ENCODE measurements at regions not wholly inside any gene's neighbourhood (a gene's known extent, or its start where the extent isn't known, plus 50 kb on each side); places are given as distances from the start of the nearest gene placed in this dataset.

DNA sequence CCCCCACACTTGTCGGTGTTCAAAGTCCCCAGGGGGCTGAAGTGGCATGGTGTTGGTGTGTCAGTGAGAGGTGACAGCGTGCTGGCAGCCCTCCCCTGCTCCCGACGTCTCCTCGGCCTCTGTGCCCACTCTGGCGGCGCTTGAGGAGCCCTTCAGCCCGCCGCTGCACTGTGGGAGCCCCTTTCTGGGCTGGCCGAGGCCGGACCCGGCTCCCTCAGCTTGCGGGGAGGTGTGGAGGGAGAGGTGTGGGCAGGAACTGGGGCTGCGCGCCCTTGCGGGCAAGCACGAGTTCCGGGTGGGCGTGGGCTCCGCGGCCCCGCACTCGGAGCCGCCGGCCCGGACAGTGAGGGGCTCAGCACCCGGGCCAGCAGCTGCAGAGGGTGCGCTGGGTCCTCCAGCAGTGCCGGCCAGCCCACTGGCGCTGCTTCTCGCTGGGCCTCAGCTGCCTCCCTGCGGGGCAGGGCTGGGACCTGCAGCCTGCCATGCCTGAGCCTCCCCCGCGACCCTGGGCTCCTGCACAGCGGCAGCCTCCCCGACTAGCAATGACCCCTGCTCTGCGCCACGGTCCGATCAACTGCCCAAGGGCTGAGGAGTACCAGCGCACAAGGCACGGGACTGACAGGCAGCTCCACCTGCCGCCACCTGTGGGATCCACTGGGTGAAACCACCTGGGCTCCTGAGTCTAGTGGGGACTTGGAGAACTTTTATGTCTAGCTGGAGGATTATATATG lies 224.1 kb upstream of the RIOK2 start:
- DNase-seq = no peak

DNA sequence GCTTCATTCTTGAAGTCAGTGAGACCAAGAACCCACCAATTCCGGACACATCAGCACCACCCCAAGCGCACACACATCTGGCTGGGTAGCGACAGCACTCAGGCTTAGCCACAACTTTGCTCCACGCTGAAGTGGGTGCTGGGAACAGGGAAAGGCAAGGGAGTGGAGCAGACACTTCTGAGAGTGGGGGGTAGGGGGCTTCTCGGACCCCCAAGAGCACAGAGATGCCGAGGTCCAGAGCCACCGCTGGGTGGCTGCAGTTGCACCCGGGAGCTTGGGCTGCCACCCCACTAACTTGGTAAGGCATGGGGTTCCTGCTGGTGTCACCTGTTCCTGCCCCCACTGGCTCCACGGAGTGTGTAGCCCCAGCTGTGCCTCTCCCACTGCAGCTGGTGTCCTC lies 225.3 kb upstream of the RIOK2 start:
- DNase-seq = no peak

- DNase-seq = no peak
Measured at GRCh38 chr5:97412959-97413358, 229.9 kb upstream of the RIOK2 start.

GRCh38 chr5:97417986-97418385 lies 234.9 kb upstream of the RIOK2 start:
- DNase-seq = no peak

- no peak for DNase-seq
Measured at GRCh38 chr5:97418462-97418861, 235.4 kb upstream of the RIOK2 start.

DNA sequence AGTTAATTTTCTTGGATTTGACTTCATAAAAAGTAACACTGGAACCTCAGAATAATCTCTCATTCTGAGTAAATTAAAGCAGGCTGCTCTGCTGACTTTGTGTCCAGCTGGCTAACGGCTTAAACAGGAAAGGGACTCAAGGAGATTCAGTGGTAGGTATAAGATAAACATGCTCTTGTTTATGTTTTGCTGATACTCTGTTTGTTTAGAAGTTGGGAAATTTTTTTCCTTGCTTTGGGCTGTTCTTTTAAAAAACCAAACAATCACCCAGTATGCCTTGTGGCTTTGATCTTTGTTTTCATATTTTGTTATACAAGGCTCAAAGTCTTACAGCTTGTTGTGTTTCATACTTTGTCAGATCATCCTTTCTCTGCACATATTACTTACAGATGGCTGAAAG lies 237.6 kb upstream of the RIOK2 start:
- DNase-seq = no peak

GRCh38 chr5:97422678-97423077 lies 239.6 kb upstream of the RIOK2 start:
- DNase-seq = no peak

GRCh38 chr5:97425511-97425910 lies 242.5 kb upstream of the RIOK2 start:
- DNase-seq = no peak

DNA sequence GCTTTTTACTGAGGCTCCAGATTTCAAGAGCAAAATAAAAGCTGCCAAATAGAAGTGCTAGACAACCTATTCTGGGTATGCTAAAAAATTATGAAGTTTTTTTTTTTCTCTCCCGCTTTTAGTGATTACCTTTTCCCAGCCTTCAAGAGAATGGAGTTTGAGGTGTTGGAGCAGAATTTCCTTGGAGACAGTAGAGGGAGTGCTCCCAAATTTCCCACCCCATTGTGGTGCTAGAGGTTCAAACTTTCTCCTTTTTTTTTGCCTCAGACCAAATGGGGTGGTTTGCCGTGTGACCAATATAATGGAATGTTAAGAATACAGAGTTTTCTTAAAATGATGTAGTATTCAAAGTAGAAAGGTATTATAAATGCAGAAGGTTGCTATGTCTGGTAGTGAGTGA lies 244.2 kb upstream of the RIOK2 start:
- no peak for DNase-seq

DNA sequence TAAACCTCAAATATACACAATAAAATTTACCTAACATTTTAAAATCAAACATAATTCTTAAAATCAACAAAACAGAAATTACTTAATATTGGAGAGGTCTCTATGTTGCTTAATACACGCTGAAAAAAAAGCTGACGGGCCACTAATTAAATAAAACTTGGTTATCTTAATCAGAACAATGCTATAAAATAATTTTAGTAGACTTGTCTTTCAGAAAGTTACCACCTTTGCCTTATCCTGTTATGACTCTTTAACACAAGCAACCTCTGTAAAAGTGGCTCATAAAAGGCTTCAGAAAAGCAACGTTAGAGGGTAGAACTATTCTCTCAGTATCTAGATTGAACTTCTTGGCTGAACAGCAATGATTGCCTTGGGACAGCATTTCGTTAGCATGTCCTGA lies 251.0 kb upstream of the RIOK2 start:
- DNase-seq = no peak

DNA sequence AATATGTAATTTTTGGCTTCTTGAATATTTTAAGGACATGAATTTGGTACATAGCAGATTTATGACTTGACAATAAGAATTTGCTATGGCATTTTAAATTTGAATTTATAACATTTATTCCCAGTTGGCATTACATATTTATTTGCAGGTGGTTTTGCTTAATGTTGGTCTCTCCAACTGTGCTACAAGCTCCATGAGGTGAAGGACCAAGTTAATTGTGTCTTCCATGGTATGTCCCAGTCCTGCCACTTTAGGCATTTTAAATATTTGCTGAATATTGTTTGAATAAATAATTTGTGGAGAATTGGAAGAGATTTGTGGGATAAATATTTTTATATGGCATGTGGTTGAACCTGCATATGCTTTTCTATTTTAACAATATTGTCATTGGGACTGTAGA lies 253.4 kb upstream of the RIOK2 start:
- DNase-seq = no peak

- no peak for DNase-seq
Measured at GRCh38 chr5:97443740-97444139, 260.7 kb upstream of the RIOK2 start.

GRCh38 chr5:97449172-97449571 lies 266.1 kb upstream of the RIOK2 start:
- DNase-seq = no peak

GRCh38 chr5:97452646-97453045 lies 269.6 kb upstream of the RIOK2 start:
- DNase-seq = no peak

- DNase-seq = no peak
Measured at GRCh38 chr5:97453263-97453662, 270.2 kb upstream of the RIOK2 start.

DNA sequence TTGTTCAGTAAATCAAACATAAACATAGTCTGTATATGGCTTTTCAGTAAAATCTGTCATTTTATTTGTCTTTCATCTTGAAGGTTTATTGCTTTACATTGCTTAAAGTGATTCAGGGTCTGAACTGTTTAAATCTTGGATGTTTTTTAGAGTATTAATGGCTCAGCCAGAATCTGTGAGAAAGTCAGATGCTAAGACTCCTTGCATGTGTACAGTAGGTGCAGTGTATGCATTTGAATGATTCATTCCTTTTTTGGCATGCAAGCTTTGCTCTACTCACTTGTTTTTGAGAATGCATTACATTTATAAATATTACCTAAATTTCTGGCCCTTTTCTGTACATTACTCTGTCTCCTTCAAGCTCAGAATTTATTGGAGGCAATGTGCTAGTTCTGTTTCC lies 271.0 kb upstream of the RIOK2 start:
- DNase-seq = no peak

DNA sequence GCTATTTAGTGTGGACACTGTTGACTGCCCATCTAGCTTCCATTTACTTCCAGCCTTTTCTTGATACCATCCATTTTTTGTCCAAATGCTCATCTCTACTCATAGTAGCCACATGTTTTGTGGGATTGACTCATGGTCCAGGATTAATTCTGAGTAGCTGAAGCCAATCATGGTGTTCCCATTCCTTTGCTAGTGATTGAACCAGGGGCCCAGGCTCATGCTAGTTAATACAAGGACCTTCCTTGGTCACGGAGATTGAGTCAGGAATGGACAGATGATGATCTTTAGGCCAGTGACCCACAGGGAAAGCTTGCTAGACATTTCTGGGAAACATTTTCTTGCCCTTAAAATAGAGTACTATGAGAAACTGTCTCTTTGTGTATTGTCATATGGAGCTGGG lies 272.9 kb upstream of the RIOK2 start:
- DNase-seq = no peak

DNA sequence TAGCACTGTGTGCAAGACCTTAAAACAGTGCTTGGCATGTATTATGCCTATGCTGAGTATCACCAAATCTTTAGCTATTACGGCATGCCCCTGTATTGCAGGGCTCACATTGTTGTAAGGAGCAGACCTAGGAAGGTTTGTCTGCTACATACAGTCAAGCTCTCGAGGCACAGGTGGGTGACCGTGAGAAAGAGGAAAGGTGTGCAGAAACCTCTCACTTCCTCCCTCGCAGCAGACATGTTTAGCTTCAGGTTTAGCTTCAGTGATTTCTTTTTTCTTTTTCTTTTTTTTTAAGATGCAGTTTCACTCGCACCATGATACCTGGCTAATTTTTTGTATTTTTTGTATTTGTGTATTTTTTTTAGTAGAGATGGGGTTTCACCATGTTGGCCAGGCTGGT lies 275.8 kb upstream of the RIOK2 start:
- DNase-seq = no peak

GRCh38 chr5:97471951-97472350 lies 288.9 kb upstream of the RIOK2 start:
- DNase-seq = no peak

- no peak for DNase-seq
Measured at GRCh38 chr5:97475847-97476246, 292.8 kb upstream of the RIOK2 start.

DNA sequence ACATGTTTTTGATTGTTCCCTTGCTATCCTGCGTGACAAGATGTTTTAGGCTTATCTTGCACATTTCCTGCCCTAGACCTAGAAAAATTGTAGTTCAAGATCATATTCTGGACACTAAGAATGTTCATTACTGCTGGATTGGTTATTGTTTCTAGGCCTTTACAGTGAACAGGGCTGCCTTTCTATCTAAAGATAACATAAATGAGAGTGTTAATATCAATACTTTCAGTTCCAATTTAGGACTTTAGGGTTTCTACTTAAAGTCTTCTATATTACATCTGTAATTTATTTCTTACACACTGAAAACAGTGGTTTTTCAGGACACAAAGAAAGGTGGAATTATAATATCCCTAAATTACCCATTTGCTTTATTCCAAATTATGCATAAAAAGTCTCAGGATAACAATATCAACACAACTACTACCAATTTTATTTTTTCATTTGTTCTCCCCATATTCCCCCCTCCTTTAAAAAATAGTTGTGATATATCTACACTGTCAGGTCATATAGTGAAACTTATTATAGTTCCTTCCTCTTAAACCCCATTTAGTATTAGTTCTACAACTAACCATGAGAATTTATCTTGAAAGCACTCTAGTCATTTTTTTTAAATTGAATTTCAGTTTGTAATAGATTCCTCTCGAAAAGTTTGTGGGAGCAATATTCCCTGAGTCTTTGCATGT lies 293.9 kb upstream of the RIOK2 start:
- DNase-seq = no peak

GRCh38 chr5:97478483-97478882 lies 295.4 kb upstream of the RIOK2 start:
- no peak for DNase-seq

DNA sequence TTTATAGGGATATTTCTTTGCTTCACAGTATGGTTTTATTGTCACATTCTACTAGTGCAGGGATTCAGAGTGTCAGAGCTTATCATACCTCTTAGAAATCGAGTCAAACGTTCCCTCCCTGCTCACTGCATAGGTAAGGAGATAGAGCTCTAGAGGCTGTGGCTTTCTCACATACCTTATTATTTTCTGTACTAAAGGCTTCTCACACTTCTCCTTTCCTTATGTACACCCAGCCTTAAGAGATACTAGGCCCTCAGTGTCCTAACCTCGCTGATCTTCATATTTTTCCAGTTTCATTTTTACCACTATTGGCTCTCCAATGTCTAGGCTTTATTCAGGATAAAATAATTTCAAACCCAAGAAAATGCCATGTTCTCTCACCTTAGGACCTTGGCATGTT lies 297.3 kb upstream of the RIOK2 start:
- DNase-seq = no peak

DNA sequence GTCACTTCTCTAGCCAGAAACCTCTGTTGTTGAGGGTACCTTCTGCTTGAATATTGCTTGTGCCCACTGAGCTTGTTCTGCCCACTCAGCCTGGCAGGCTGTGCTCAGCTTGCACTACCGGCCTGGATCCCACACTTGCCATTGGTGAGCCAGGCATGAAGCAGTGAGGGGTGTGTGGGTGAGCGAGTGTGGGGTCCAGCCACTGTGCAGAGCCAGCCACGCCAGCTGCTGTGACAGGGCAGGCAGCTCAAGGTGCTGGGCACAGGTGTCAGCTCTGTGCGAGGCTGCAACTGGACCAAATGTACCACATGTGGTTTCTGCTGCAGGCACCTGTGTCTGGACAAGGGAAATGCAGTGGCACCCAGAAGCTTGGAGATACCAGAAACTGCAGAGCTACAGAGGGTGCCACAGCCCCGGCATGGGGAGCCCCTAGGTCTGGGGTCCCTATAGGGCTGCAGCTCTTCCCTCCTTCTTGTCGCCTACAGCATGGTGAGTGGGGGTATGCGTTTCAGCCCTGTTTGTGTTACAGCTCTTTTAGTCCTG lies 305.1 kb upstream of the RIOK2 start:
- DNase-seq = no peak

Data from NCI-H2227 treated with DMSO at 0.1 percent for 48 hours (cell line).